GM12878 (cell line): ENCODE measurements at regions not wholly inside any gene's neighbourhood (a gene's known extent, or its start where the extent isn't known, plus 50 kb on each side); places are given as distances from the start of the nearest gene placed in this dataset.

Experiments
- BRCA1 ChIP-seq: IDR thresholded peaks from 2 replicates; pipeline ENCODE4 v1.6.1; 2011; ENCODE audit warnings: low read depth, low read length, improper control_type of control experiment
- ETV6 ChIP-seq, 2 experiments: fragments of 450-650 bp in 1 of 2; IDR thresholded peaks in 1 of 2; conservative IDR thresholded peaks in 1 of 2; 2 replicates each; pipeline ENCODE4 v1.6.1; 2014; ENCODE audit warnings: antibody characterized with exemption in 1 of 2, borderline replicate concordance in 1 of 2, low read depth in 1 of 2, mild to moderate bottlenecking in 1 of 2, moderate library complexity in 1 of 2
- FOXM1 ChIP-seq: IDR thresholded peaks from 2 replicates; pipeline ENCODE4 v1.6.1; 2012; ENCODE audit warnings: low read depth, mild to moderate bottlenecking, inconsistent platforms, low read length, moderate library complexity
- NFIC ChIP-seq: IDR thresholded peaks from 2 replicates; pipeline ENCODE4 v1.6.1; 2012; ENCODE audit warnings: low read depth, mild to moderate bottlenecking, inconsistent platforms, low read length, moderate library complexity
- RAD51 ChIP-seq: fragments of 450-650 bp; IDR thresholded peaks from 2 replicates; pipeline ENCODE4 v1.6.1; 2016; ENCODE audit warnings: moderate library complexity, mild to moderate bottlenecking, inconsistent platforms
- ZNF207 ChIP-seq: fragments of 450-650 bp; IDR thresholded peaks from 2 replicates; pipeline ENCODE4 v1.6.1; 2014; ENCODE audit warnings: antibody characterized with exemption, mild to moderate bottlenecking, borderline replicate concordance
- ZSCAN29 ChIP-seq: fragments of 450-650 bp; IDR thresholded peaks from 2 replicates; pipeline ENCODE4 v1.6.1; 2017; ENCODE audit warnings: mild to moderate bottlenecking, moderate library complexity

DNA sequence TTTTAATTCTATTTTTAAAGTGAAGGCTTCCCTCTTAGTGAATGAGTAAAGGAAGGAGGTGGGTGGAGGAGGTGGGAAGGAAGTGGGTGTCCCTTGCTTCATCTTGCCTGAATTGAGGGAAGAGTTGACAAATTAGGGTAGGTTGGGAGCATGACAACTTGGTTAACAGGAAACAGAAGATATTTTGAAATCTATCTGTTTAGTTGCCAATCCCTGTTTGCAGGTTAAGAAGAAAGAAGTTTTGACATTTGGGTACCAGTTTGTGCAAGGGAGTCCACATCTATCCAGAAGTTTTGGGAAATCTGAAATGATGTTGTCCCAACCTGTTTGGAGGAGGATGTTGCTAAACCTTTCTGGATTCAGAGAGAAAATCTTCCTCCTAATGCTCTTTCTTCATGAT, 204.1 kb upstream of the SUCLG2 start:
- no peak for TF ChIP-seq ZNF207
- no peak for TF ChIP-seq ZSCAN29
- TF ChIP-seq BRCA1: no peak
- no peak for TF ChIP-seq NFIC
- no peak for TF ChIP-seq ETV6 (conservative IDR thresholded peaks at IDR 0.05 in 1 of 2, IDR thresholded peaks at IDR 0.05 in 1 of 2; ENCODE audit: borderline replicate concordance in 1 of 2, low read depth in 1 of 2)
- no peak for TF ChIP-seq RAD51
- no peak for TF ChIP-seq FOXM1
